ENCODE measurements at regions not wholly inside any gene's neighbourhood (a gene's known extent, or its start where the extent isn't known, plus 50 kb on each side); places are given as distances from the start of the nearest gene placed in this dataset.

DNA sequence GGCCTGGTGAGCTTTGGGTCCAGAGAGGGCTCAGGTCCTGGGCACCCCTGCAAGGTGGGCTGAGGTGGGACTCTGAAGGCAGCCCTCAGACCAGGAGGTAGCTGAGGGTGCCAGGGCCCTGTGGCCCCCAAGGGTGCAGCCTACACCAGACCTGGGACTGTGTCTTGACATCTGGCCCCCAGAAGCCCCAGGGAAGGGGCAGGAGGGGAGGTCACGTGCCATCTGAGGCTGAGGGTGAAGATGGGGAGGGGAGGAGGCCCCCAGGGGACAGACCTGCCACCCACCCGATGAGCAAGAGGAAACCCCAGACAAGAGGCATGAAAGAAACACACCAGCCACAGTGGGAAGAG lies 520.2 kb downstream of the BRD1 start:
- intact Hi-C loops (cut with micrococcal nuclease): no loop called here
- Mint-ChIP-seq H3K27ac (no peak overlapping the region), H3K9me3 (ENCODE audit: insufficient read depth) (no peaks in the 10 kb centered on the region), H3K4me3 (no peak overlapping the region), H3K27me3 (peaks cover 31% of the 10 kb centered on the region), H3K4me1 (no peaks in the 10 kb centered on the region)
- ATAC-seq (ENCODE audit: low read depth) (no peak), DNase-seq (no peak)
- Histone ChIP-seq H2AFZ (ENCODE audit: insufficient read depth, low read depth, low read length, poor library complexity, severe bottlenecking) (no peak overlapping the region), H3K9me3 (ENCODE audit: control extremely low read depth in 1 of 3, control insufficient read depth in 2 of 3, insufficient read depth in 1 of 3, low read length in 2 of 3) (no peaks in the 10 kb centered on the region), H3K4me1 (ENCODE audit: control insufficient read depth in 2 of 2, insufficient read depth in 2 of 2, low read length in 2 of 2) (no peaks in the 10 kb centered on the region), H3K4me2 (replicated peaks; ENCODE audit: low read depth, low read length, poor library complexity, severe bottlenecking) (no peak overlapping the region), H3K27me3 (replicated peaks in 1 of 4; ENCODE audit: control extremely low read depth in 1 of 4, control insufficient read depth in 3 of 4, insufficient read depth in 4 of 4, low read length in 3 of 4) (peaks cover 0 to 17% (median 1%) of the 10 kb centered on the region in 4 experiments), H3K36me3 (replicated peaks in 1 of 2; ENCODE audit: control extremely low read depth in 1 of 2, control insufficient read depth in 1 of 2, extremely low read depth in 1 of 2, insufficient read depth in 2 of 2, low read length in 1 of 2) (no peaks in the 10 kb centered on the region), H3K27ac (ENCODE audit: low read length in 2 of 2) (no peak overlapping the region), H4K20me1 (ENCODE audit: control insufficient read depth, insufficient read depth, low read length, poor library complexity, severe bottlenecking) (no peaks in the 10 kb centered on the region), H3K79me2 (ENCODE audit: control insufficient read depth, insufficient read depth, low read length) (no peaks in the 10 kb centered on the region), H3K9ac (ENCODE audit: low read length) (no peak overlapping the region), H3K4me3 (ENCODE audit: control extremely low read depth in 1 of 5, extremely low read depth in 1 of 5, insufficient read depth in 1 of 5, low read depth in 2 of 5, low read length in 4 of 5) (no peak overlapping the region)
- POLR2A ChIA-PET: no interaction called here
- 0% methylated on average over 1 of the region's 2 CpGs for WGBS (ENCODE audit: insufficient coverage)
- CTCF ChIA-PET: no interaction called here
- TF ChIP-seq, protein P1, sequence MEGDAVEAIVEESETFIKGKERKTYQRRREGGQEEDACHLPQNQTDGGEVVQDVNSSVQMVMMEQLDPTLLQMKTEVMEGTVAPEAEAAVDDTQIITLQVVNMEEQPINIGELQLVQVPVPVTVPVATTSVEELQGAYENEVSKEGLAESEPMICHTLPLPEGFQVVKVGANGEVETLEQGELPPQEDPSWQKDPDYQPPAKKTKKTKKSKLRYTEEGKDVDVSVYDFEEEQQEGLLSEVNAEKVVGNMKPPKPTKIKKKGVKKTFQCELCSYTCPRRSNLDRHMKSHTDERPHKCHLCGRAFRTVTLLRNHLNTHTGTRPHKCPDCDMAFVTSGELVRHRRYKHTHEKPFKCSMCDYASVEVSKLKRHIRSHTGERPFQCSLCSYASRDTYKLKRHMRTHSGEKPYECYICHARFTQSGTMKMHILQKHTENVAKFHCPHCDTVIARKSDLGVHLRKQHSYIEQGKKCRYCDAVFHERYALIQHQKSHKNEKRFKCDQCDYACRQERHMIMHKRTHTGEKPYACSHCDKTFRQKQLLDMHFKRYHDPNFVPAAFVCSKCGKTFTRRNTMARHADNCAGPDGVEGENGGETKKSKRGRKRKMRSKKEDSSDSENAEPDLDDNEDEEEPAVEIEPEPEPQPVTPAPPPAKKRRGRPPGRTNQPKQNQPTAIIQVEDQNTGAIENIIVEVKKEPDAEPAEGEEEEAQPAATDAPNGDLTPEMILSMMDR (IDR thresholded peaks at IDR 0.05): no peak
- no peak for TF ChIP-seq EZH2 (IDR thresholded peaks at IDR 0.05; ENCODE audit: borderline replicate concordance, insufficient read depth, low read depth, low read length, poor library complexity, severe bottlenecking)

DNA sequence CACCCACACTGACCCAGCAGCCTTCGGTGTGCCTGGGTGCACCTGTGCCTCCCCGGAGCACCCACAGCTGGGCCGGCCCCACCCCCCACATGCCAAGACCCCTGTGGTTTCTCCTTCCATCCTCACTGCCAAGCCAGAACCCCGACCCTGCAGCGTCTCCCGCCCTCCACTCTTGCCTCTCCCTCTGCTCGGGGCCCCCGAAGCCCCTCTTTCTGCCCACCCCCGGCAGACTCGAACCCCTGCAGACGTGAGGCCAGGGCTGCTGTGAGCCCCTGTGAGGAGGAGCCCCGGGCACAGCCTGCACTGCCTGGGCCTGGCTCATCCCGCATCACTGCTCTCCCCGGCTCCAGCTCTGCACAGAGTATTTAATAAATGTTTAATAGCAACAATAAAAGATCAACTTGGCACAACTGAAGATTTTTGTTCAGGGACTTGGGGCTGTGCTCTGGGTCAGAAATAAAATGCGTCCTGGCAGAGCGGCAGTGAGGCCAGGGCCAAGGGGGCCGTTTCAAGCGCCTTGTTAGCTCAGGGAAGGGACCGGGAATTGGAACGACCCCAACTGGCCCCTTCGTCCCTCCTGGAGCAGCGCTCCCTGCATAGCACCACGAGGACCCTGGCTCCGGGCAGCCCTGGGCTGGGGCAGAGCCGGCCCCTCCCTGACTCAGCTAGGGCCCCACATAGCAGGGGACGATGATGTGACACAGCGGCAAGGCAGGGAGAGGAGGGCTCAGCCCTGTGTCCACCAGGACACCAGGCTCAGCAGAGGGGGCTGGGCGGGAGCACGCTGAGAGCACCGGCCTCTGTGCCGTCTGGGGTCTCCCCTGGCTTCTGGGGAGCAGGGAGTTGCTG lies 520.8 kb downstream of the BRD1 start:
- peaks cover 0 to 3% (median 0%) of the 10 kb centered on the region in 3 donors for H3K9me3 ChIP-seq (ENCODE audit: control extremely low read depth in 1 of 3, control insufficient read depth in 2 of 3, insufficient read depth in 1 of 3, low read length in 2 of 3)
- ATAC-seq (ENCODE audit: low read depth): no peak
- no peak overlapping the region for H3K27ac ChIP-seq (ENCODE audit: low read length in 2 of 2)
- H3K9me3 Mint-ChIP-seq (ENCODE audit: insufficient read depth): no peaks in the 10 kb centered on the region
- H2AFZ ChIP-seq (ENCODE audit: insufficient read depth, low read depth, low read length, poor library complexity, severe bottlenecking): no peak overlapping the region
- no peaks in the 10 kb centered on the region for H3K79me2 ChIP-seq (ENCODE audit: control insufficient read depth, insufficient read depth, low read length)
- intact Hi-C loops (cut with micrococcal nuclease): no loop called here
- H3K4me3 Mint-ChIP-seq: no peak overlapping the region
- peaks cover 0 to 17% (median 1%) of the 10 kb centered on the region in 4 experiments for H3K27me3 ChIP-seq (replicated peaks in 1 of 4; ENCODE audit: control extremely low read depth in 1 of 4, control insufficient read depth in 3 of 4, insufficient read depth in 4 of 4, low read length in 3 of 4)
- no peak overlapping the region for H3K4me3 ChIP-seq (ENCODE audit: control extremely low read depth in 1 of 5, extremely low read depth in 1 of 5, insufficient read depth in 1 of 5, low read depth in 2 of 5, low read length in 4 of 5)
- H3K27ac Mint-ChIP-seq: no peak overlapping the region
- no peak for TF ChIP-seq EZH2 (IDR thresholded peaks at IDR 0.05; ENCODE audit: borderline replicate concordance, insufficient read depth, low read depth, low read length, poor library complexity, severe bottlenecking)
- TF ChIP-seq, protein P1 (IDR thresholded peaks at IDR 0.05): no peak
- 86% methylated on average over 28 of the region's 31 CpGs for WGBS (ENCODE audit: insufficient coverage)
- H3K4me1 Mint-ChIP-seq: no peaks in the 10 kb centered on the region
- H3K4me2 ChIP-seq (replicated peaks; ENCODE audit: low read depth, low read length, poor library complexity, severe bottlenecking): no peak overlapping the region
- no peak overlapping the region for H3K9ac ChIP-seq (ENCODE audit: low read length)
- no peak for DNase-seq
- peaks cover 31% of the 10 kb centered on the region for H3K27me3 Mint-ChIP-seq
- ChIA-PET POLR2A (no interaction called here), CTCF (interaction anchor here (1.4 kb wide), 1 partner anchor 11 kb away, joined by 3 read pairs; no protein-coding TSS in a partner anchor)
- H4K20me1 ChIP-seq (ENCODE audit: control insufficient read depth, insufficient read depth, low read length, poor library complexity, severe bottlenecking): no peaks in the 10 kb centered on the region
- H3K36me3 ChIP-seq (replicated peaks in 1 of 2; ENCODE audit: control extremely low read depth in 1 of 2, control insufficient read depth in 1 of 2, extremely low read depth in 1 of 2, insufficient read depth in 2 of 2, low read length in 1 of 2): no peaks in the 10 kb centered on the region
- H3K4me1 ChIP-seq (ENCODE audit: control insufficient read depth in 2 of 2, insufficient read depth in 2 of 2, low read length in 2 of 2): no peaks in the 10 kb centered on the region
